Left lung (tissue), 4 donors: ENCODE measurements at regions not wholly inside any gene's neighbourhood (a gene's known extent, or its start where the extent isn't known, plus 50 kb on each side); places are given as distances from the start of the nearest gene placed in this dataset.

ENCODE experiments used
- ATAC-seq: fragments of 200-7000 bp; cut with Tn5 transposase; one replicate; pipeline ENCODE4 v1.9.1; 2020; ENCODE audit warnings: moderate library complexity
- DNase-seq, 4 donors: peaks; one replicate each; pipeline ENCODE4 v3.0.0-alpha.2; 2013 to 2020
- H3K27ac ChIP-seq, 2 donors: fragments of 200-600 bp; sonication (generic) in 1 of 2; one replicate each; pipeline versions ENCODE4 v1.5.0 to v1.8.0; 2020 to 2021
- H3K27me3 ChIP-seq, 2 donors: fragments of 200-600 bp; sonication (generic) in 1 of 2; one replicate each; pipeline versions ENCODE4 v1.5.0 to v1.8.0; 2020 to 2021
- H3K36me3 ChIP-seq, 2 donors: fragments of 200-600 bp; sonication (generic) in 1 of 2; one replicate each; pipeline versions ENCODE4 v1.5.0 to v1.8.0; 2020 to 2021
- H3K4me1 ChIP-seq, 2 donors: fragments of 200-600 bp; one replicate each; pipeline ENCODE4 v1.8.0; 2021
- H3K4me3 ChIP-seq, 2 donors: fragments of 200-600 bp; sonication (generic) in 1 of 2; one replicate each; pipeline versions ENCODE4 v1.5.0 to v1.8.0; 2020 to 2021; ENCODE audit warnings: mild to moderate bottlenecking in 1 of 2
- H3K9me3 ChIP-seq, 2 donors: fragments of 200-600 bp; sonication (generic) in 1 of 2; one replicate each; pipeline versions ENCODE4 v1.5.0 to v1.8.0; 2020 to 2021
- intact Hi-C, 2 donors: fragments of 100-400 bp; cut with DNase I; formaldehyde crosslinking; loops; one replicate each; pipeline versions ENCODE4 v1.11.2 to v1.14.2; 2022
- TF ChIP-seq, protein P1 (sequence below), 2 donors: fragments of 200-600 bp; sonication (generic) in 1 of 2; IDR thresholded peaks; one replicate each; pipeline versions ENCODE4 v1.5.0 to v1.8.0; 2021; ENCODE audit warnings: antibody characterized with exemption in 2 of 2
- donor health status: DM: no; HTN: yes; CAD: no.
- donor health status: DM: no; HTN: no; CAD: no.

DNA sequence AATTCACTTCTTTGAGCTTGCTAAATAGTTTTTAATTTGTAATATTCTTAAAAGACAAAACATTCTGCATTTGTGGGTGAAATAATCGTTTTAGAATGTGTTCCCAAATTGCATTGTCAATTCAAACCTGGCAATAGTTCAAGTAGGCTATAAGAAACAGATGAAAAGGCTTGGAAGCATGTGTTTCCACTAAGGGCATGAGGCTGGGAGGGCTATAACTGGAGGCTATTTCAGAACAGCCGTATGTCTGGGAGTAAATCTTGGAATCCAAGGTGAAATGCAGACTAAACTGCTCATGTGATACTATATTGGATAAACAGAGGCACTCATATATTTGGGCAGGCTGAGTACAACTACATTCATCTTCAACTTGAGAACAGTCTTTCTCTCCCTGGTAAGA is 117.4 kb upstream of the GRPR start:
- no peak overlapping the region for H3K27ac ChIP-seq
- no peaks in the 10 kb centered on the region for H3K4me1 ChIP-seq
- no peaks in the 10 kb centered on the region for H3K9me3 ChIP-seq
- no peak overlapping the region for H3K4me3 ChIP-seq
- ATAC-seq (no peak), DNase-seq (no peak)
- H3K27me3 ChIP-seq, result peaks cover 0 to 4% of the 10 kb centered on the region in 2 donors
- intact Hi-C loops, result no loop called here
- TF ChIP-seq, protein P1, sequence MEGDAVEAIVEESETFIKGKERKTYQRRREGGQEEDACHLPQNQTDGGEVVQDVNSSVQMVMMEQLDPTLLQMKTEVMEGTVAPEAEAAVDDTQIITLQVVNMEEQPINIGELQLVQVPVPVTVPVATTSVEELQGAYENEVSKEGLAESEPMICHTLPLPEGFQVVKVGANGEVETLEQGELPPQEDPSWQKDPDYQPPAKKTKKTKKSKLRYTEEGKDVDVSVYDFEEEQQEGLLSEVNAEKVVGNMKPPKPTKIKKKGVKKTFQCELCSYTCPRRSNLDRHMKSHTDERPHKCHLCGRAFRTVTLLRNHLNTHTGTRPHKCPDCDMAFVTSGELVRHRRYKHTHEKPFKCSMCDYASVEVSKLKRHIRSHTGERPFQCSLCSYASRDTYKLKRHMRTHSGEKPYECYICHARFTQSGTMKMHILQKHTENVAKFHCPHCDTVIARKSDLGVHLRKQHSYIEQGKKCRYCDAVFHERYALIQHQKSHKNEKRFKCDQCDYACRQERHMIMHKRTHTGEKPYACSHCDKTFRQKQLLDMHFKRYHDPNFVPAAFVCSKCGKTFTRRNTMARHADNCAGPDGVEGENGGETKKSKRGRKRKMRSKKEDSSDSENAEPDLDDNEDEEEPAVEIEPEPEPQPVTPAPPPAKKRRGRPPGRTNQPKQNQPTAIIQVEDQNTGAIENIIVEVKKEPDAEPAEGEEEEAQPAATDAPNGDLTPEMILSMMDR (IDR thresholded peaks at IDR 0.05), result no peak
- no peaks in the 10 kb centered on the region for H3K36me3 ChIP-seq

DNA sequence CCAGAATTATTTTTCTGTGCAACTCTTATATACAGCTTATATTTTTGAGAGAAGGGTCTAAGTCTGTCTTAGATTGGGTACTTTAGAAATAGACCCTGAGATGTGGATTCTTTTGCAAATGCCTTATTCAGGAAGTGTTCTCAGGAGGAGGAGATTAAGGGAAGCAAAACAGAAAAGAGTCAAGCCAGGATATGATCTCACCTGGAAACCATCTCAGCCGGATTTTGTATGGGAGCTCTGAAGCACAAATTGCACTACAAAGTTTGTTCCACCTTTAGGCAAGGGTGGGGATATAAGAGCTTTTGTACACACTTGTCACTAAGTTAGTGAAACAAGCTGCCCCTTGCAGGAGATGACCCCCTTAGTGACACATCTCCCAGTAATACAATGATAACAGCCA is 121.2 kb upstream of the GRPR start:
- DNase-seq, result no peak
- Histone ChIP-seq H3K36me3 (no peaks in the 10 kb centered on the region), H3K9me3 (no peaks in the 10 kb centered on the region), H3K4me1 (no peaks in the 10 kb centered on the region), H3K4me3 (no peak overlapping the region), H3K27ac (no peak overlapping the region), H3K27me3 (peaks cover 0 to 4% of the 10 kb centered on the region in 2 donors)
- TF ChIP-seq, protein P1 (IDR thresholded peaks at IDR 0.05), result no peak
- intact Hi-C loops, result no loop called here
- no peak for ATAC-seq

DNA sequence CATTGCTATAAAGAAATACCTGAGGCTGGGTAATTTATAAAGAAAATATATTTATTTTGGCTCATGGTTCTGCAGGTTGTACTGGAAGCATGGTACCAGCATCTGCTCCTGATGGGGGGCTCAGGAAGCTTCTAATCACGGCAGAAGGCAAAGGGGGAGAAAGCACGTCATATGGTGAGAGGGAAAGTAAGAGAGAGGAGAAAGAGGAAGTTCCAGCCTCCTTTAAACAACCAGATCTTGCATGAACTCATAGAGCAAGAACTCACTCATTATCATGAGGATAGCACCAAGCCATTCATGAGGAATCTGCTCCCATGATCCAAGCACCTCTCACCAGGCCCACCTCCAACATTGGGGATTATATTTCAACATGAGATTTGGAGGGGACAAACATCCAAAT is 125.0 kb upstream of the GRPR start:
- TF ChIP-seq, protein P1 (IDR thresholded peaks at IDR 0.05), result no peak
- intact Hi-C loops, result no loop called here
- H3K27ac ChIP-seq, result no peak overlapping the region
- ATAC-seq, result no peak
- no peak for DNase-seq
- H3K36me3 ChIP-seq, result no peaks in the 10 kb centered on the region
- H3K27me3 ChIP-seq, result no peaks in the 10 kb centered on the region
- peaks cover 0 to 4% of the 10 kb centered on the region in 2 donors for H3K9me3 ChIP-seq
- no peak overlapping the region for H3K4me3 ChIP-seq
- no peaks in the 10 kb centered on the region for H3K4me1 ChIP-seq

DNA sequence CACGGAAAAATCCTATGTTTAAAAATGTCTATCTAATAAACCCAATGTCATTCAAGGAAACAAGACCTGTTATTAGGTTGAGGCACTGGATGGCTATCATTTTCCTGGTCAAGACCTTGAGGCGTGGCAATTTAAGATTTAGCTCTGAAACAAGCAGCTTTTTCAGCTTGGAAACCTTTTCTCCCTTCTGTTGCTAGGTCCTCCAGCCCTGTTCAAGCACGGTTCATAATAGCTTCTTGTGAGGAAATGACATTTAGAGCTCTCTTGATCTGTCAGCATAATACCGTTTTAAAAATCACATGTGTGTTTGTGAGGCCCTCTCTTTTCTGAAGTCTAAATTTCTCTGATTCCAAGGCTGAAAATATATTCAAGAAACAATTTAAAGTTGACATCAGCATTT is 133.6 kb upstream of the GRPR start:
- DNase-seq (no peak), ATAC-seq (no peak)
- H3K9me3 ChIP-seq, result no peaks in the 10 kb centered on the region
- intact Hi-C loops, result no loop called here
- H3K4me3 ChIP-seq, result no peak overlapping the region
- no peaks in the 10 kb centered on the region for H3K36me3 ChIP-seq
- no peaks in the 10 kb centered on the region for H3K4me1 ChIP-seq
- TF ChIP-seq, protein P1 (IDR thresholded peaks at IDR 0.05), result no peak
- no peak overlapping the region for H3K27ac ChIP-seq
- H3K27me3 ChIP-seq, result no peaks in the 10 kb centered on the region

DNA sequence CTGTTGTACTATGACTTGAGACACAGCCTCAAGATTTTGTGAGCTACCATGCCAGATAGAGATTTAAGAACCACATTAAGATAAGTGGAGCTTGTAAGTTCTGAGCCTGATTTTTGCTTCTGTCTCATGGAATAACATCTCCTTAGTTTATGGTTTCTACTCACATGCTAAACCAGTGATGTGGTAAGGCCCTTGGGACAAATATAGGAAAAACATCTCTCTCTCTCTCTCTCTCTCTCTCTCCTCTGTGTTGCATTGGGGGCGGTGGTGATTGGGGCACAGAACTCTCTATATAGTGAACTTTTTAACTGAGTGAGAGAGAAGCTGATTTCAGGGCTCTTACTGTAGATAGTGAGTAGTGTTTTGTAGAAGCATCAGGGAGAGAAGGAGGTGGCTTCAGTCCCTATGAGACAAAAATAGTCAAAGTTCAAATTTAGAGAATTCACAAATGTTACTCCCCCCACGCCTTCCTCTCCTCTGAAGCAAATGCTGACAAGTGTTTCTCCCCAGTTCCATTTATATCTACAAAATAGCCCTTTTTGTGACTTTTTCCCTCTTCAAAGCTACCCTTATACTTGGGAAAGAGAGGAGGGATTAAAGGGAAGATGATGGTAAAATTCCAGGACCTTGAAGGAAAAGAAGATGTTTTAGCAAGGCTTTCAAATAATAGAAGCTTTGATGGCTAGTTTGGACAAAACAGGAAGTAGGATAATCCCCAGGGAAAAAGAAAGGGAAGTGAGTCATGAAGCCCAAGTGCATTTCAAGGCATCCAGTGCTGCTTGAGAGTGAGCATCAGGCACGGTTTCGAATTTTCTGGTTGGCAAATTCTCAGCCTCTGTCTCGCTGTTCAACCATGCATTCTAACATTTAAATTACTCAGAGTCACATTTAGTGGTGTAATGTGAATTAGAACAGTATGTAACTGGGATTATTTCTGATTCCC is 134.3 kb upstream of the AP1S2 start:
- TF ChIP-seq, protein P1 (IDR thresholded peaks at IDR 0.05), result no peak
- no peaks in the 10 kb centered on the region for H3K9me3 ChIP-seq
- DNase-seq, result no peak
- H3K27me3 ChIP-seq, result no peaks in the 10 kb centered on the region
- no peaks in the 10 kb centered on the region for H3K4me1 ChIP-seq
- no peak overlapping the region for H3K4me3 ChIP-seq
- ATAC-seq, result no peak
- no peaks in the 10 kb centered on the region for H3K36me3 ChIP-seq
- no peak overlapping the region for H3K27ac ChIP-seq
- intact Hi-C loops, result no loop called here
